HEK293 (cell line): ENCODE measurements at regions not wholly inside any gene's neighbourhood (a gene's known extent, or its start where the extent isn't known, plus 50 kb on each side); places are given as distances from the start of the nearest gene placed in this dataset.

Source experiments
- CTCF ChIA-PET: fragments of 350-600 bp; formaldehyde crosslinking; extraction: SDS; loops from one replicate; lab custom pipeline; 2021; ENCODE audit warnings: antibody characterized with exemption; lab: Yijun Ruan, JAX
- POLR2A ChIA-PET: fragments of 300-600 bp; formaldehyde crosslinking; extraction: SDS; loops from one replicate; lab custom pipeline; 2020; ENCODE audit warnings: antibody characterized with exemption, inconsistent platforms; lab: Yijun Ruan, JAX
- H3K27ac ChIP-seq: fragments of 200-500 bp; sonication (Bioruptor generic); 2 replicates; pipeline ENCODE4 v1.5.1; 2014; ENCODE audit warnings: low read depth, low read length, control low read depth, inconsistent platforms; ENCODE audit errors: extremely low read depth
- H3K36me3 ChIP-seq, 2 experiments: fragments of 200-500 bp in 1 of 2; sonication (Bioruptor generic) in 1 of 2; 1 replicate in 1 of 2; 2 replicates in 1 of 2; pipeline ENCODE4 v1.5.1; 2014 to 2017; ENCODE audit warnings: inconsistent platforms in 2 of 2, low read length in 2 of 2; ENCODE audit not compliant: control insufficient read depth in 2 of 2, insufficient read depth in 1 of 2
- H3K4me1 ChIP-seq: fragments of 200-500 bp; sonication (Bioruptor generic); 2 replicates; pipeline ENCODE4 v1.5.1; 2014; ENCODE audit warnings: mild to moderate bottlenecking, low read length, inconsistent platforms; ENCODE audit not compliant: control insufficient read depth, insufficient read depth
- H3K4me3 ChIP-seq: 2 replicates; pipeline ENCODE4 v1.5.1; 2011; ENCODE audit warnings: low read depth, mild to moderate bottlenecking, control low read depth, low read length, moderate library complexity
- H3K9me3 ChIP-seq: fragments of 200-500 bp; sonication (Bioruptor generic); 2 replicates; pipeline ENCODE4 v1.5.1; 2014; ENCODE audit warnings: low read depth, low read length, inconsistent platforms; ENCODE audit not compliant: control insufficient read depth, insufficient read depth
- FEZF1 ChIP-seq: fragments of 450-650 bp; formaldehyde crosslinking; IDR thresholded peaks from 2 replicates; pipeline ENCODE4 v1.5.1; 2016; ENCODE audit warnings: missing biosample characterization, missing genetic modification characterization
- GLI4 ChIP-seq: fragments of 450-650 bp; formaldehyde crosslinking; IDR thresholded peaks from 2 replicates; pipeline ENCODE4 v1.5.1; 2016; ENCODE audit warnings: missing biosample characterization, missing genetic modification characterization
- GLIS1 ChIP-seq: fragments of 450-650 bp; formaldehyde crosslinking; IDR thresholded peaks from 2 replicates; pipeline ENCODE4 v1.5.1; 2016; ENCODE audit warnings: missing biosample characterization, missing genetic modification characterization
- HOXA7 ChIP-seq: sonication (generic); formaldehyde crosslinking; IDR thresholded peaks from 2 replicates; pipeline ENCODE4 v1.8.1; 2022; ENCODE audit warnings: missing genetic modification reagents, borderline replicate concordance
- SP3 ChIP-seq: fragments of 450-650 bp; formaldehyde crosslinking; IDR thresholded peaks from 2 replicates; pipeline ENCODE4 v1.5.1; 2016; ENCODE audit warnings: missing biosample characterization, missing genetic modification characterization
- ZBTB21 ChIP-seq: fragments of 450-650 bp; formaldehyde crosslinking; IDR thresholded peaks from 2 replicates; pipeline ENCODE4 v1.5.1; 2017; ENCODE audit warnings: missing biosample characterization, missing genetic modification characterization
- ZFP37 ChIP-seq: fragments of 450-650 bp; formaldehyde crosslinking; IDR thresholded peaks from 2 replicates; pipeline ENCODE4 v1.5.1; 2016; ENCODE audit warnings: missing biosample characterization, missing genetic modification characterization
- ZNF184 ChIP-seq: fragments of 450-650 bp; IDR thresholded peaks from 2 replicates; pipeline ENCODE4 v1.5.1; 2018; ENCODE audit warnings: missing biosample characterization, mild to moderate bottlenecking, missing genetic modification characterization
- ZNF223 ChIP-seq: fragments of 450-650 bp; formaldehyde crosslinking; IDR thresholded peaks from 2 replicates; pipeline ENCODE4 v1.5.1; 2016; ENCODE audit warnings: missing biosample characterization, missing genetic modification characterization
- ZNF266 ChIP-seq: fragments of 450-650 bp; formaldehyde crosslinking; IDR thresholded peaks from 2 replicates; pipeline ENCODE4 v1.5.1; 2016; ENCODE audit warnings: missing biosample characterization, missing genetic modification characterization, low read depth
- ZNF274 ChIP-seq, 2 experiments: fragments of 200-500 bp in 1 of 2; fragments of 450-650 bp in 1 of 2; sonication (Bioruptor generic) in 1 of 2; formaldehyde crosslinking in 1 of 2; IDR thresholded peaks; 2 replicates each; pipeline versions ENCODE4 v1.5.1 to v1.6.1; 2014 to 2016; ENCODE audit warnings: borderline replicate concordance in 1 of 2, inconsistent platforms in 1 of 2, low read length in 1 of 2, missing biosample characterization in 1 of 2, missing genetic modification characterization in 1 of 2
- ZNF426 ChIP-seq: fragments of 450-650 bp; formaldehyde crosslinking; IDR thresholded peaks from 2 replicates; pipeline ENCODE4 v1.5.1; 2017; ENCODE audit warnings: missing biosample characterization, missing genetic modification characterization, mild to moderate bottlenecking, inconsistent platforms, moderate library complexity
- ZNF529 ChIP-seq: fragments of 450-650 bp; formaldehyde crosslinking; IDR thresholded peaks from 2 replicates; pipeline ENCODE4 v1.5.1; 2017; ENCODE audit warnings: missing genetic modification characterization, missing biosample characterization; ENCODE audit not compliant: insufficient replicate concordance
- ZNF548 ChIP-seq: fragments of 450-650 bp; formaldehyde crosslinking; IDR thresholded peaks from 2 replicates; pipeline ENCODE4 v1.5.1; 2016; ENCODE audit warnings: missing biosample characterization, missing genetic modification characterization
- ZNF571 ChIP-seq: fragments of 450-650 bp; formaldehyde crosslinking; IDR thresholded peaks from 2 replicates; pipeline ENCODE4 v1.5.0; 2017; ENCODE audit warnings: missing biosample characterization, missing genetic modification characterization
- ZNF658 ChIP-seq: fragments of 450-650 bp; formaldehyde crosslinking; IDR thresholded peaks from 2 replicates; pipeline ENCODE4; 2016; ENCODE audit warnings: missing biosample characterization, missing genetic modification characterization
- TF ChIP-seq, protein P1 (sequence below): fragments of 450-650 bp; formaldehyde crosslinking; IDR thresholded peaks from 2 replicates; pipeline ENCODE4 v1.5.1; 2017; ENCODE audit warnings: missing biosample characterization, missing genetic modification characterization
- TF ChIP-seq, protein P2 (sequence below): fragments of 450-650 bp; formaldehyde crosslinking; IDR thresholded peaks from 2 replicates; pipeline ENCODE4 v1.5.1; 2016; ENCODE audit warnings: missing biosample characterization, missing genetic modification characterization
- TF ChIP-seq, protein P3 (sequence below): fragments of 450-650 bp; formaldehyde crosslinking; IDR thresholded peaks from 2 replicates; pipeline ENCODE4 v1.5.1; 2017; ENCODE audit warnings: missing biosample characterization, missing genetic modification characterization

DNA sequence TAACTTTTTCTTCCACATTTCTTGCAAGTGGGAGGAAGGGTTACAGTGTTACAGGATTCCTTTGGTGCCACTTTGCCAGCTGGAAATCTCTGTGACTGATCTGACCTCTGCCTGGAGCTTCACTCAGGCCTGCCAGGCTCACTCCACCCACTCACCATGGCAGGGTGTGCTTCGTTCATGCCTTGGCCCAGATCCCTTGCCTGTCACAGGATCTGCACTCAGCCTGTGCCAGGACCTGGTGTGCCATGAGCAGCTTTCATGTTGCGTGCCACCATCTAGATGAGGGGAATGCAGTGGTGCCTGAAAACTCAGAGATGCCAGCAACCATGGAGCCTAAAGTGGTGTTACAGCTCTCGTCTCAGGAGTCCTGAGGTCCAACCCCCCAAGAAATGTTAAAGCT lies 2596.4 kb downstream of the PCDH7 start:
- Histone ChIP-seq H3K36me3 (no peaks in the 10 kb centered on the region), H3K4me1 (no peaks in the 10 kb centered on the region), H3K9me3 (no peaks in the 10 kb centered on the region), H3K27ac (no peak overlapping the region), H3K4me3 (no peak overlapping the region)
- ChIA-PET POLR2A (no interaction called here), CTCF (no interaction called here)
- no peak for TF ChIP-seq ZNF426 (tag by site-specific recombination)
- TF ChIP-seq ZNF274 (IDR thresholded peaks at IDR 0.05; ENCODE audit: low read length) = no peak
- no peak for TF ChIP-seq ZNF274 (tag by site-specific recombination; IDR thresholded peaks at IDR 0.05; ENCODE audit: borderline replicate concordance)
- TF ChIP-seq, protein P1, sequence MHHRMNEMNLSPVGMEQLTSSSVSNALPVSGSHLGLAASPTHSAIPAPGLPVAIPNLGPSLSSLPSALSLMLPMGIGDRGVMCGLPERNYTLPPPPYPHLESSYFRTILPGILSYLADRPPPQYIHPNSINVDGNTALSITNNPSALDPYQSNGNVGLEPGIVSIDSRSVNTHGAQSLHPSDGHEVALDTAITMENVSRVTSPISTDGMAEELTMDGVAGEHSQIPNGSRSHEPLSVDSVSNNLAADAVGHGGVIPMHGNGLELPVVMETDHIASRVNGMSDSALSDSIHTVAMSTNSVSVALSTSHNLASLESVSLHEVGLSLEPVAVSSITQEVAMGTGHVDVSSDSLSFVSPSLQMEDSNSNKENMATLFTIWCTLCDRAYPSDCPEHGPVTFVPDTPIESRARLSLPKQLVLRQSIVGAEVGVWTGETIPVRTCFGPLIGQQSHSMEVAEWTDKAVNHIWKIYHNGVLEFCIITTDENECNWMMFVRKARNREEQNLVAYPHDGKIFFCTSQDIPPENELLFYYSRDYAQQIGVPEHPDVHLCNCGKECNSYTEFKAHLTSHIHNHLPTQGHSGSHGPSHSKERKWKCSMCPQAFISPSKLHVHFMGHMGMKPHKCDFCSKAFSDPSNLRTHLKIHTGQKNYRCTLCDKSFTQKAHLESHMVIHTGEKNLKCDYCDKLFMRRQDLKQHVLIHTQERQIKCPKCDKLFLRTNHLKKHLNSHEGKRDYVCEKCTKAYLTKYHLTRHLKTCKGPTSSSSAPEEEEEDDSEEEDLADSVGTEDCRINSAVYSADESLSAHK (tag by site-specific recombination) = no peak
- no peak for TF ChIP-seq GLI4 (tag by site-specific recombination)

DNA sequence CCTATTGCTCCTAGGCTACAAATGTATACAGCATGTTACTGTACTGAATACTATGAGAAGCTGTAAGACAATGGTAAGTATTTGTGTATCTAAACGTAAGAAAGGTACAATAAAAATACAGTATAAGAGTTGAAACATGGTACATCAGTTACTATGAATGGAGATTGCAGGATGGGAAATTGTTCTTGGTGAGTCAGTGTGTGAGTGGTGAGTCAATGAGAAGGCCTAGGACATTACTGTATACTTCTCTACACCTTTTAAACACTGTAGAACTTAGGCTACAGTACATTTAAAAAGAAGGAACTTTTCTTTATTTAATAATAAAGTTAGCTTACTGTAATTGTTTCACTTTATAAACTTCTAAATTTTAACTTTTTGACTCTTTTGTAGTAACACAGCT lies 2603.2 kb downstream of the PCDH7 start:
- H3K4me3 ChIP-seq = no peak overlapping the region
- CTCF ChIA-PET = no interaction called here
- H3K27ac ChIP-seq = no peak overlapping the region
- TF ChIP-seq ZNF529 (tag by site-specific recombination) (no peak), FEZF1 (tag by site-specific recombination) (no peak), ZNF184 (tag by site-specific recombination) (no peak), HOXA7 (CRISPR knock-in tag) (no peak), ZNF658 (tag by site-specific recombination) (no peak), ZNF548 (tag by site-specific recombination) (no peak), SP3 (tag by site-specific recombination) (no peak), ZNF223 (no peak), ZFP37 (tag by site-specific recombination) (no peak), GLIS1 (tag by site-specific recombination) (no peak), ZNF571 (no peak), ZBTB21 (tag by site-specific recombination) (no peak)
- TF ChIP-seq, protein P2, sequence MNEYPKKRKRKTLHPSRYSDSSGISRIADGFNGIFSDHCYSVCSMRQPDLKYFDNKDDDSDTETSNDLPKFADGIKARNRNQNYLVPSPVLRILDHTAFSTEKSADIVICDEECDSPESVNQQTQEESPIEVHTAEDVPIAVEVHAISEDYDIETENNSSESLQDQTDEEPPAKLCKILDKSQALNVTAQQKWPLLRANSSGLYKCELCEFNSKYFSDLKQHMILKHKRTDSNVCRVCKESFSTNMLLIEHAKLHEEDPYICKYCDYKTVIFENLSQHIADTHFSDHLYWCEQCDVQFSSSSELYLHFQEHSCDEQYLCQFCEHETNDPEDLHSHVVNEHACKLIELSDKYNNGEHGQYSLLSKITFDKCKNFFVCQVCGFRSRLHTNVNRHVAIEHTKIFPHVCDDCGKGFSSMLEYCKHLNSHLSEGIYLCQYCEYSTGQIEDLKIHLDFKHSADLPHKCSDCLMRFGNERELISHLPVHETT (tag by site-specific recombination) = no peak
- TF ChIP-seq, protein P3, sequence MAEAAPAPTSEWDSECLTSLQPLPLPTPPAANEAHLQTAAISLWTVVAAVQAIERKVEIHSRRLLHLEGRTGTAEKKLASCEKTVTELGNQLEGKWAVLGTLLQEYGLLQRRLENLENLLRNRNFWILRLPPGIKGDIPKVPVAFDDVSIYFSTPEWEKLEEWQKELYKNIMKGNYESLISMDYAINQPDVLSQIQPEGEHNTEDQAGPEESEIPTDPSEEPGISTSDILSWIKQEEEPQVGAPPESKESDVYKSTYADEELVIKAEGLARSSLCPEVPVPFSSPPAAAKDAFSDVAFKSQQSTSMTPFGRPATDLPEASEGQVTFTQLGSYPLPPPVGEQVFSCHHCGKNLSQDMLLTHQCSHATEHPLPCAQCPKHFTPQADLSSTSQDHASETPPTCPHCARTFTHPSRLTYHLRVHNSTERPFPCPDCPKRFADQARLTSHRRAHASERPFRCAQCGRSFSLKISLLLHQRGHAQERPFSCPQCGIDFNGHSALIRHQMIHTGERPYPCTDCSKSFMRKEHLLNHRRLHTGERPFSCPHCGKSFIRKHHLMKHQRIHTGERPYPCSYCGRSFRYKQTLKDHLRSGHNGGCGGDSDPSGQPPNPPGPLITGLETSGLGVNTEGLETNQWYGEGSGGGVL = no peak
- no peaks in the 10 kb centered on the region for H3K36me3 ChIP-seq
- POLR2A ChIA-PET = no interaction called here
- H3K4me1 ChIP-seq = no peaks in the 10 kb centered on the region
- no peaks in the 10 kb centered on the region for H3K9me3 ChIP-seq

DNA sequence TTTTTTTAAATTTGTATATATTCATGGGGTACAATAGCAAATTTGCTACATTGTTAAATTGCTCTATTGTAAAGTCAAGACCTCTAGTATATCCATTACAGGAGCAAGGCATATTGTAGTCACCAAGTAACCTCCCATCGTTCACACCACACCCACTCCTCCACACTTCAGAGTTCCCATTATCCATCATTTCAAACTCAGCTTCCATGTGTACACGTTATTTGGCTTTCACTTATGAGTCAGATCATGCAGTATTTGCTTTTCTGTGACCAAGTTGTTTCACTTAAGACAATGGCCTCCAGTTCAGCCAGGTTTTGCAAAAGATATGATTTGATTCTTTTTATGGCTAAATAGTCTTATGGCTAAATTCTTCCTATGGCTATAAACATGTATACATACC lies 2614.2 kb downstream of the PCDH7 start:
- Histone ChIP-seq H3K4me3 (no peak overlapping the region), H3K27ac (no peak overlapping the region), H3K4me1 (no peaks in the 10 kb centered on the region), H3K9me3 (no peaks in the 10 kb centered on the region), H3K36me3 (no peaks in the 10 kb centered on the region)
- ChIA-PET CTCF (no interaction called here), POLR2A (no interaction called here)
- no peak for TF ChIP-seq ZNF266 (tag by site-specific recombination)
